Inferior parietal cortex (tissue), 1 donor: ENCODE measurements at regions not wholly inside any gene's neighbourhood (a gene's known extent, or its start where the extent isn't known, plus 50 kb on each side); places are given as distances from the start of the nearest gene placed in this dataset.
A peak's percentile ranks its signal among the peaks of the same experiment; 100 is the strongest.
"Not testable (repeated sequence)": the region's sequence is repeated elsewhere in the genome, so short reads cannot be mapped to it uniquely, and the experiment has no call there.

Experiments used
- DNase-seq: peaks from one replicate; pipeline ENCODE4 v3.0.0-alpha.2; 2016; ENCODE audit errors: extremely low spot score

GRCh38 chr3:130151555-130151954 lies 69.9 kb downstream of the ALG1L2 start:
- DNase-seq: not testable (repeated sequence)

GRCh38 chr3:130153247-130153646 lies 71.6 kb downstream of the ALG1L2 start:
- not testable (repeated sequence) for DNase-seq

GRCh38 chr3:130155464-130155863 lies 73.8 kb downstream of the ALG1L2 start:
- DNase-seq: not testable (repeated sequence)

- DNase-seq: not testable (repeated sequence)
These were observed 85.2 kb downstream of the ALG1L2 start for GRCh38 chr3:130166856-130167255.

GRCh38 chr3:130175195-130175594 lies 93.6 kb downstream of the ALG1L2 start:
- DNase-seq: not testable (repeated sequence)

- not testable (repeated sequence) for DNase-seq
These were observed 95.0 kb downstream of the ALG1L2 start for GRCh38 chr3:130176476-130177256.

GRCh38 chr3:130178835-130179234 lies 97.2 kb downstream of the ALG1L2 start:
- DNase-seq: not testable (repeated sequence)

- DNase-seq: peak; percentile 1
These were observed 97.8 kb downstream of the ALG1L2 start for GRCh38 chr3:130179353-130179970.

- DNase-seq: not testable (repeated sequence)
These were observed 100.8 kb downstream of the ALG1L2 start for GRCh38 chr3:130182475-130182874.

- not testable (repeated sequence) for DNase-seq
These were observed 102.1 kb downstream of the ALG1L2 start for GRCh38 chr3:130183689-130184088.

GRCh38 chr3:130184152-130185024 lies 102.8 kb downstream of the ALG1L2 start:
- DNase-seq: not testable (repeated sequence)

GRCh38 chr3:130201272-130201671 lies 119.6 kb downstream of the ALG1L2 start:
- not testable (repeated sequence) for DNase-seq

- not testable (repeated sequence) for DNase-seq
These were observed 122.0 kb downstream of the ALG1L2 start for GRCh38 chr3:130203633-130204032.

- no peak for DNase-seq
These were observed 117.9 kb upstream of the COL6A5 start for GRCh38 chr3:130227540-130227939.

- no peak for DNase-seq
These were observed 102.5 kb upstream of the COL6A5 start for GRCh38 chr3:130242850-130243569.

GRCh38 chr3:130243808-130244207 lies 101.7 kb upstream of the COL6A5 start:
- DNase-seq: no peak

GRCh38 chr3:130250982-130251381 lies 94.5 kb upstream of the COL6A5 start:
- no peak for DNase-seq

- DNase-seq: no peak
These were observed 90.0 kb upstream of the COL6A5 start for GRCh38 chr3:130255442-130255841.

- no peak for DNase-seq
These were observed 88.6 kb upstream of the COL6A5 start for GRCh38 chr3:130256821-130257340.

- DNase-seq: peak; percentile 20
These were observed 86.9 kb upstream of the COL6A5 start for GRCh38 chr3:130258532-130258952.
